Activated CD4-positive, alpha-beta T cell treated with anti-CD3 and anti-CD28 coated beads, Interleukin-10, Interleukin-2, amounts not matched to agents 100 ng/mL and 50 ng/mL, durations not matched to agents 16 hours and 8 hours (primary cell): ENCODE measurements at regions not wholly inside any gene's neighbourhood (a gene's known extent, or its start where the extent isn't known, plus 50 kb on each side); places are given as distances from the start of the nearest gene placed in this dataset.
A peak's percentile ranks its signal among the peaks of the same experiment; 100 is the strongest.

Experiments
- DNase-seq: peaks from one replicate; pipeline ENCODE4 v3.0.0-alpha.2; 2020

- DNase-seq = no peak
Observed at GRCh38 chr2:16287281-16287680, 346.9 kb downstream of the MYCN start.

- no peak for DNase-seq
Observed at GRCh38 chr2:16285813-16286510, 345.6 kb downstream of the MYCN start.

GRCh38 chr2:16284941-16285625 lies 344.7 kb downstream of the MYCN start:
- no peak for DNase-seq

GRCh38 chr2:16283071-16283850 lies 342.9 kb downstream of the MYCN start:
- DNase-seq = no peak

GRCh38 chr2:16282511-16282910 lies 342.2 kb downstream of the MYCN start:
- no peak for DNase-seq

GRCh38 chr2:16281451-16282335 lies 341.3 kb downstream of the MYCN start:
- peak; percentile 18 for DNase-seq

- DNase-seq = no peak
Observed at GRCh38 chr2:16280081-16280480, 339.7 kb downstream of the MYCN start.

GRCh38 chr2:16279641-16280040 lies 339.3 kb downstream of the MYCN start:
- no peak for DNase-seq

GRCh38 chr2:16279201-16279570 lies 338.8 kb downstream of the MYCN start:
- DNase-seq = no peak

GRCh38 chr2:16278421-16279200 lies 338.3 kb downstream of the MYCN start:
- DNase-seq = no peak

GRCh38 chr2:16277117-16277516 lies 336.8 kb downstream of the MYCN start:
- no peak for DNase-seq

GRCh38 chr2:16275661-16276060 lies 335.3 kb downstream of the MYCN start:
- DNase-seq = no peak

- DNase-seq = no peak
Observed at GRCh38 chr2:16275131-16275530, 334.8 kb downstream of the MYCN start.

GRCh38 chr2:16273111-16273510 lies 332.8 kb downstream of the MYCN start:
- DNase-seq = no peak

GRCh38 chr2:16272038-16272788 lies 331.9 kb downstream of the MYCN start:
- no peak for DNase-seq

- DNase-seq = no peak
Observed at GRCh38 chr2:16271231-16271896, 331.0 kb downstream of the MYCN start.

GRCh38 chr2:16270441-16270840 lies 330.1 kb downstream of the MYCN start:
- no peak for DNase-seq

- no peak for DNase-seq
Observed at GRCh38 chr2:16268301-16269000, 328.1 kb downstream of the MYCN start.

GRCh38 chr2:16266571-16266970 lies 326.2 kb downstream of the MYCN start:
- no peak for DNase-seq

- DNase-seq = no peak
Observed at GRCh38 chr2:16264931-16265540, 324.7 kb downstream of the MYCN start.
